ENCODE measurements at regions not wholly inside any gene's neighbourhood (a gene's known extent, or its start where the extent isn't known, plus 50 kb on each side); places are given as distances from the start of the nearest gene placed in this dataset.

GRCh38 chr5:66324357-66324756, 180.3 kb downstream of the SREK1 start:
- TF ChIP-seq CTCF (IDR thresholded peaks at IDR 0.05; ENCODE audit: low read depth, low read length, missing input control) (no peak), MAX (IDR thresholded peaks at IDR 0.05) (no peak), NR2F2 (IDR thresholded peaks at IDR 0.05) (no peak), JUND (IDR thresholded peaks at IDR 0.05) (no peak), TAF1 (conservative IDR thresholded peaks at IDR 0.05) (no peak), SP1 (IDR thresholded peaks at IDR 0.05) (no peak), REST (IDR thresholded peaks at IDR 0.05) (no peak), EGR1 (IDR thresholded peaks at IDR 0.05; ENCODE audit: low read depth in 2 of 2) (no peak), FOXA1 (IDR thresholded peaks at IDR 0.05) (no peak), ZBTB33 (IDR thresholded peaks at IDR 0.05) (no peak), RAD21 (IDR thresholded peaks at IDR 0.05) (no peak), GABPA (IDR thresholded peaks at IDR 0.05 in 1 of 2, conservative IDR thresholded peaks at IDR 0.05 in 1 of 2) (no peak)

Data from liver (tissue), 3 donors.